ENCODE measurements at regions not wholly inside any gene's neighbourhood (a gene's known extent, or its start where the extent isn't known, plus 50 kb on each side); places are given as distances from the start of the nearest gene placed in this dataset.
"Not testable (repeated sequence)": the region's sequence is repeated elsewhere in the genome, so short reads cannot be mapped to it uniquely, and the experiment has no call there.

DNA sequence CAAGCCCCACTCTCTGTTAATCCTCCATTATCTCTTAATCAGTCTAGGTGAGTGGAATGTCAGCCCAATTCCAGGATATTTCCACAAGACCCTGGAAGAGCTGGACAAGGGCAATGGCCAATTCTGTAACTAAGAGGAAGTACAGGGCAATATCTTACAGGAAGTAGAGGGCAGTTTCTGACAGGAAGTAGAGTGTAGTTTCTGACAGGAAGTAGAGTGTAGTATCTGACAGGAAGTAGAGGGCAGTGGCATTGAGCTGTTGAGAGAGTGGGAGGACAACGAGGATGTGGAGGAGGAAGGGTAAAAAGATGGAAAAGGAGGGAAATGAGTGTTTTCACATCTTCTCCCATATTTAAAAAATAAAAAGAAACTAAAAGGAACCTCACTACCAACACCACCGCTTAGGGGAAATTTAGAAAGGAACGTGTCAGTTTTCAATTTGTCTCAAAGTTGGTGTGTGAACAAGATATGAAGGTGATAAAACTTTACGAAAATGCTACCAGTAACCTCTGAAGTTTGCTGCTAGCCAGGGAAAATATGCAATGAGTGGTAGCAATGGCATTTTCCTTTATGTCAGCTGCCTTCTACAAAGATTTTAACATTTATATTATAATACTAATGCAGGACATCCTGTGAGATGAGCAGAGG lies 430.9 kb upstream of the HNRNPA3 start:
- DNase-seq: no peak

DNA sequence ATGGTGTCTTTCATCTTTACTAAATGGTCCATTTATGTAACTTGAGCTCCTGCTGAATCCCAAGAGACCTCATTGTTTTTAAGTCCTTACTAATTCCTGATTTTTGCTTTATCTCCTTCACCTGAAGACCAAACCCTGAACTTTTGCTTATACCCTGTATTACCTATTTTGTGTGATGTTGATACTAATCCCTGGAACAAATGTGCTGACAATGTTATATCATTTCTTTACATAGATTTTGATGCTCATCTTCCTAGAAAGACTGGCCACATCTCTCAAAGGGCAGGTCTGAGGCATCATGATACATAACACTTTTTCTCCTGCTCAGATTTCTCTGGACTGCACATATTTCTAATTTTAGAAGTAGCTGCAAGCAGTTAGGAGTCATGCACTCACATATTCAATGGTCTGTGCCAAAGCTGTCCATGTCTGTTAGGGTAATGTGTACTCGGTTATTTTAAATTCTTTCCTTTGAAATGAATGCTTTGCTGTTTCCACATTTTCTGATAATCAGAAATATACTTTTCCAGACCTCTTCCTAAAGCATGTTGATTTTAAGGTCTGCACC lies 427.9 kb upstream of the HNRNPA3 start:
- DNase-seq: no peak

DNA sequence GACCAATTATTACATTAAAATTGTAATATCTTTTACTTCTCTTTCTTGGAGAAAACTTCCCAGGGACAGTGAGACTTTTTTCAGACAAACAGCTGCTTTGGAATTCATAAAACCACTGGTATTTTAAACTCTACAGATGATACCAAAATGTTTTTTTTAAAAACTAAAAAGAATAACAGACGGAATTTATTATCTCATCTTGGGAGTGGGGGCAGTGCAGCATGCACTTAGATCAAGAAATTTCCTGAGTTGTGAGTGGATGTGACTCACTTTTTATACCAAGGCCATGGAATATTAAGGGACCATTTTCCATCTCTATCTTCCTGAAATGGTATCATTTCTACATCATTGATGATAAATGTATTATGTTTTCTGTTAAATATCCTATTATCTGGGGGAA lies 422.8 kb upstream of the HNRNPA3 start:
- DNase-seq: no peak

DNA sequence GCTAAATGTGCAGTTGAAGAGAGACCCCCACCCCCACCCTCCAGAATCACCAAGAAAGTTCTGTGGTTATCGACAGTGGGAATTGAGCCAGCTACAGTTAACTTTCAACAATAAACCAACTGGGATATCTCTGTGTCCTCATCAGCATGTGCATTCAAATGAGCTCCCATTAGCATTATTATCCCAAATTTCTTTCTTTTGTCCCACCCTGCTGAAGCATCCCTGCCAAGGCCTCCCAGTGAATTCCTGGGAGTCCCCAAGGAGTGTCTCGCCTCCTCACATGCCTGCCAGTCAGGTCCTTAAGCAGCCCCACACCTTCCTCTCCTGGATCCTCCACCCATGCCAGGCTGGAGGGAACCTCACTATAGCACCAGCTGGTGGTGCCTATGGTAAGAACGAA lies 422.1 kb upstream of the HNRNPA3 start:
- DNase-seq: no peak

DNA sequence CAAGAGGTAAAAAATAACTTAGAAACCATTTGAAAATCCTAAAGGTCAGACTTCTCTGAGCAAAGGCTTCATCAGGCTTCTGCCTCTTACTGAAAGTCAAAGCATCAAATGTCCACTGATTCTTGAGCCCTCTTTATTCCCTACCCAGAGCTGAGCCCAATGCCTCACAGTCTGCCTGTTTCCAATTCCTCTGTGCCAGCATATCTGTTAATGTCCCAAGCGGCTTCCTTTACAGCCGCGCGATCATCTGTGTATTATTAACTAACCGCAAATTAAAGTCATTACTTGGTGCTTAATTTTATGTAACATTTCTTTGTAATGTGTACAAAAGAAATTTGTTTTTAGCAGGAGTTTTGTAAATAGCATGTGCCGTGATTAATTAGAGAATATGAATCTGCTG lies 418.8 kb upstream of the HNRNPA3 start:
- no peak for DNase-seq

DNA sequence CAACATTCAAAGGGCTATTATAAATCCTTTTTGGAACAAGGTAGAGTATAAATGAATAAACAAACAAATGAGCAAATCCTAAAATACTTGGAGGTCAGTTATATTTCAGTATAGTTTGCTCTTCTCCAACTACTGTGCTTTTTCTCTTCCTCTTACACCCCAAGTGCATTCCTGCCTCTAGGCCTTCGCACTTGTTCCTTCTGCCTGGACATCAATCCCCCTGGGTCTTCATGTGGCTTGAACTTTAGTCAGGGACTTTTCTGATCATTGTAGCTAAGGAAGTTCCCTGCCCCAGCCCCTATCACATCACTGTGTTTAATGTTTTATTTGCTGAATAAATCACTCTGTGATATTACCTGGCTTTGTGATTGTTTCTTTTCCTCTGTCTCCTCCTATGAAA lies 418.2 kb upstream of the HNRNPA3 start:
- no peak for DNase-seq

DNA sequence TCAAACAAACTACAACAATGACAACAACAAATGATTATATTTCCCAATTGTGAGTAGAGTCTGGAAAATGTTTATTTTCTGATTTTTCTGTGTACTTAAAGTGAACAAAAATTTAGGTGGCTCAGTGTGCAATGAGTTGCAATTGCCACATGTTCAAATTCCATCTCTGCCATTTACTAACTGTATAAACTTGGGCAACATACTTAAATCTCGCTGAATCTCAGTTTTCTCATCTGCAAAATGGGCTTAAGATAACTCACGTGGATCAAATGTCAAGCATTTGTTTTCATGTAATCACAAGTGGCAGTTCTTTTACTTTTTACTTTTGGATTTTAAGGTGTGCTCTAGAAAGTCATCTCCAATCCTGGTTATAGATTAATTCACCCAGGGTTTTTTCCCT lies 416.8 kb upstream of the HNRNPA3 start:
- no peak for DNase-seq

DNA sequence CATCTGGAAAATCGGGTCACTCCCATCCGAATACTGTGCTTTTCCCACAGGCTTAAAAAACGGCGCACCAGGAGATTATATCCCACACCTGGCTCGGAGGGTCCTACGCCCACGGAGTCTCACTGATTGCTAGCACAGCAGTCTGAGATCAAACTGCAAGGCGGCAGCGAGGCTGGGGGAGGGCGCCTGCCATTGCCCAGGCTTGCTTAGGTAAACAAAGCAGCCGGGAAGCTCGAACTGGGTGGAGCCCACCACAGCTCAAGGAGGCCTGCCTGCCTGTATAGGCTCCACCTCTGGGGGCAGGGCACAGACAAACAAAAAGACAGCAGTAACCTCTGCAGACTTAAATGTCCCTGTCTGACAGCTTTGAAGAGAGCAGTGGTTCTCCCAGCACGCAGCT lies 415.9 kb upstream of the HNRNPA3 start:
- DNase-seq: not testable (repeated sequence)

DNA sequence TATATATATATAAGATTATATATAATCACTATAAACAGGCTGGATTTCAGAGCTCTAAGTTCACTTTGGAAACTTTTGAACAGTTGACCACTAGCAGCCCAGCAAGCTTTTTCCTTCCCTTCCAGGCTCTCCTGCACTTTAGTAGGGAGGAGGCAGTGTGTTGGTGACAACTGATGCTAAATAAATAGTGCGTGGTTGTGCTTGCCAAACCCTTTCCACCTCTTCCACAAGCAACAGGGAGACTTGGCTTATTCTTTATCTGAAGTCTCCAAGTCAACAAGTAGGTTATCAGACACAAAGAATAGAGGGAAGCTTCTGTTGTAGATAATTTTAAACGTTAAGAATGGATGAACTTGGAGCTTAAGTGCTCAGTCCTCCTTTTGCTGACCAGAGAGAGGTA lies 408.2 kb upstream of the HNRNPA3 start:
- DNase-seq: no peak

DNA sequence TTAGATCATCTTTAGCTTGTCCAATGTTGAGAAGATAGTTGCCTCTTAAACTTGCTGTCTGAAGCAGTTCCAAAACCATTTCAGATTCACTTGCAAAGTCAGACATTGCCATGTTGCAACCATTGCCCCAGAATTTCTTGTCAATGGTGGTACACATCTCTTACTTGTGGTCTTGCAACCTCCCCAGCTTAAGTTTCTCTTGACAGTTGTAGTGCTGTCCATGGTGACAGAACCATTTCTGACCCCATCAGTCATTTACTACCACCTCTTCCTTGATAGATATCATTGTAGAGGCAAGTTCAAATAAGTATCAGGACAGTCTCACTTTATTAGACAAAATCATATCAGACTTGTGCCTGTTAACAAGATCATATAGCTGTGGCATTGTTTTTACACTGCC lies 407.2 kb upstream of the HNRNPA3 start:
- no peak for DNase-seq

DNA sequence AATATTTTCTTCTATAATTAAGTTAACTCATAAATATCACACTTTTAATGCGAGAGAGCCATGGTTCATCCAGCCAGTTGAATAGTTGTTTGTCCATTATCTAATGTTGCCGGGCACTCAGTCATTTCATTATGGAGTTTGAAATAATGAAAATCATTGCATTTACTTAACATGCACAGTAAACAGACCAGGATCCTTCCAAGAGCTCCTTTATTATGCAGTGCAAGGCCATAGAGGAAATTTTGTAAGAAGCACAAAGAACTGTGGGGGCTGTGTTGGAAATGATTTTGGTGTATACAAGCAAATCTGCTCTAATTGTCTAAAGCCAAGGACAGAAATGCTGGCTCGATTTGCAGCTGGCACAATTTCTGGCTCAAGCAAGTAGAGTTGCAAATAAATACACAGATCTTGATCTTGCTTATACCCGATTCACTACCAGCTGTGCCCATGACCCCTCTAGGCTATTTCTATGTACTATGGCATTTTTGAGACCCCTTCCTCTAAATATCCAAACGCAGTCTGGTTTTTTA lies 400.3 kb upstream of the HNRNPA3 start:
- no peak for DNase-seq

DNA sequence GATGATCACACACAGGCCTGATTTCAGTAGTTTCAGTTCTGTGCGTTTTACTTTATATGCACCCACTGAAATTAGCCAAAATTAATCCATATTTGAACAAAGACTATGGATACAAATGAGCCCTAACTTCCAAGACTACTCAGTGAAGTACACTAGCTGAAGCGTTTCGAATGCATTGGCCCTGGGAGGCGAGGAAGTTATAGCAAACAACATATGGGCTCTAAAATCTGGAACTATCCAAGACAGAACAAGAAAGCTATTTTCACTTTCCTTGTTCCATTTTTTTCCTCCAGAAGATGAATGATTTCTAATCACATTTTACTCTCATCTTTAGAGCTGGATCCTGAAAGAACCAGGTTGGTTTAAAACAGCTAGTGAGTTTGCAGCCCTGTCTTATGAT lies 399.4 kb upstream of the HNRNPA3 start:
- DNase-seq: no peak

DNA sequence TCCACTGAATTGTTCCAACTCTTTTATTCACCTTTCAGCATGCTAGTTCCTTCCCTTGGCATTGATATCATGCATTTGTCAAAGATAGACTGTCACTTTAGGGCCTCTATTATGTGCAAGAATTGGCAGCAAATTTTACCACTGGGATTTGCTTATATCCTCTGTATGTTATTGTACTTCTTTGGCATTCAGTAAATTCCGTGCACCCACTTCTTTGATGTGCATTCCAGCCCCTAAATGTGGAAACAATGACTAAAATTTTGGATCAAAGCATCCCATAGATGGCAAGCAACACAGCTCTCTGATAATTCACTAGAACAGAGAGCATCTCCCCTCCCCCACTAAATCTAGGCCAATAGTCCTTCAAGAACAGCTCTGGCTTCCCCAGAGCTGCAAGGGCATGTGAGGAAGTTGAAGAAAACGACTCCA lies 399.0 kb upstream of the HNRNPA3 start:
- DNase-seq: no peak

DNA sequence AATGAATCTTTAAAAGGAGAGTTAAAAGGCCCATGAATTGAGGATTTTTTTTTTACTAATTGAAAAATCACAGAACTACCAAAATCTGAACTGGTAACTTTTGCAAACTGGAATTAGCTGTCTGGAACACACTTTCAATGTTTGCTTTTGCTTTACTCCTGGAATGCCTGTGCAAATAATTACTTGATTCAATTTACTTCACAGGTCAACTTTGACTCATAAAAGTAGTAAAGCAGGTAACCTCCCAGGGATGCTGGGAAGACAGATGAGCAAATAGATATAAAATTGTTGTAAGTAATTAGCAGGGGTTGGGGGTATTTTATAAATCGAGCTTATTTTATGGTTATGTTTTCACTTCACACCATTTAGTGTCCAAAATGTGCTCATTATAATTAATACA lies 398.3 kb upstream of the HNRNPA3 start:
- DNase-seq: no peak

DNA sequence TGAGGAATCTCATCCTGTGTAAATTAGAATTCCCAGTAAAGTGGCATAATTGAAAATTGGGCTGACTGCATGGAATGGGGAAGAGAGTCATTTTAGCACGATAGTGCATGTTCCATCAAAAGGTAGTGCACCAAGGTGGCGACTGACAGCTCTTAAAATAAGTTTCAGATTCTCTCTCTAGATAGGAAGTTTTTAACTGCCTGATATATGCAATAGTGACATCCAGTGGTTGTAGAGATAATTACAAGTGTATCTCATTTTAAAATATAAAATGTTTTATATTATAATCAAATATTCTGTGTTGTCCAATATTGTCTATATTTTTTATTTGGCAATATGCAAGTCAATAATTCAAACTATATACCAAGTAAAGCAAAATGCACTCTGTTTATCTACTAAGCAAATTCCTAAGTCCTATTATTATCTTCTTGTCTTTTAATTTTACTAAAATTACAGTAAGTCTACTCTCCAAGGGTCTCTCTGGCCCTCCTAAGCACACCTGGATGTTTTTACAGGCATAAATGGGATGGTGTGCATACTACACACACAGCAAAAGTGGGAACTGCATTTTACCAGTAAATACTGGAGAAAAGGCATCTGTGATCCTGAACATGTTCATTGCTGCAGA lies 397.7 kb upstream of the HNRNPA3 start:
- DNase-seq: peak; percentile 37

DNA sequence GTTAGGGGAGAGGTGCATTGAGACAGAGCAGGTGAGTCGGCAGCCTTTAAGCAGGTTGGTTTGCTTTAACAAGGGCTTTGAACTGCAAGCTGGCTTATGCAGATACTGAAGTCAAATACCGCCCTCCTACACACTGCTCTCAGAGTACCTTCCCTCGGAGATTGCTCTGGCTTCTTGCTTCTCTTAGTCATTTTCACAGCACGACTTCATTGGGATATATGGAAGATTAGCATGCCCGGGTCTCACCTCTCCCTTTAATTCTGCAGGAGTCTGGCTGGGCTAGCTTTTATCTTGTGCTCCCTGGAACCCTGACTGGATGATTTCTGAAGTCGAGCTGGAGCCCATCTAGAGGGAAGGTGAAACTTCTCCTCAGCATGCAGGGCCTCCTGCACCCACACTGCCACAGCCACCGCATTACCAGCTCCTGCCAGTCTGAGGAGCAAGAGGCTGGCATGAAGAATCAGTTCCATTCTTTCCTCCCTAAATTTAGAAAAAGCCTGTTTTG lies 395.5 kb upstream of the HNRNPA3 start:
- no peak for DNase-seq

DNA sequence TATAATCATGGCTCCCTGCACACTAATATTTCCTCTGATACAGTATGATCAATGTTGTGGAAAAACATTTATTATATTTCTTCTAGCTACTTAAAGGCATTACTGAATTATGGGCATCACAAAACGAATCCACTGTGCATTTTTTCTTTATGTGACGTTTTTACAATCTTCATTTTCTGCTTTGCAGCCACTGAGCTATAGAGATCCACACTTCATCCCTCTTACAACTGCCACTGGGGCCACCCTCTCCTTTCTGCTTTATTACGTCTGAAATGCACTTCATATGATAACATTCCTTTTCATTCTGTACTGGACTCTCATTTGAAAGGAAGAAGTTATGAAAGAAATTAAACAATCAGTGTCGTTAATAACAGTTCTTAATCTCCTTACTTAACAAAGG lies 394.5 kb upstream of the HNRNPA3 start:
- no peak for DNase-seq

DNA sequence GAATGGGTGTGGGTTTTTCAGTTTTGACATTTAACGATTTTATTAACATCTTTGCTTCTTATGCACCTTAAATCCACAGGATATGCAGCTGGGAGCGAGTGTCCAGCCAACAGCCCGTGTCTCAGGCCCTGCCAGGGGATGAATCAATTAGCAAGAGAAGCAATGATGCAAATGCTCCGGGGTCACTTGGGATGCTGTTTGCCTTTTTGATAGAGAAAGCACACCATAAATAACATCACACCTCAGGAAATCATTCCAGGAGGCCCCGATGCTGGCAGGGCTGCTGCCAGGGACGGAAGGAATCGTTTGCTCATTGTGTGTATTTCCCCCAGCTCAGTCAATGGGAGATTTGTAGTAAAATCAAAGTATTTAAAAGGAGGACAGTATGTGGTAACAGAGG lies 394.0 kb upstream of the HNRNPA3 start:
- DNase-seq: no peak

DNA sequence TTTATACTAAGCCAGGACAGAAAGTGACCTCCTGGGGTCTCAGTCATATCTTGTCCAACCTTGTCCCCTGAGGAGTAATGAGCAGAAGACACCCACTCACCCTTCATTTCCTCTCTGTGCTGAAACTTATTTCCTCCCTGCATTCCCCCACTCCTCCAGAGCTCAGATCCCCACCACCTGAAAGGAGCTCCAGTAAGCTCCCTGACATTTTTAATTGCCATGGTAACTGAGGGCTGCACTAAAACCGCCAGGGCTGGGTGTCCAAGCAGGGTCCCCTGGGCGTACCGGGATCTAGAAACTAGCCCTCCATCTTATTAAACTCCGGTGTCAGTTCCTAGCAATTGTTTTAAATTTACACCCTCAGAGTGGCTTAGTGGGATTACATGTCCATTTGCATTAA lies 393.3 kb upstream of the HNRNPA3 start:
- no peak for DNase-seq

DNA sequence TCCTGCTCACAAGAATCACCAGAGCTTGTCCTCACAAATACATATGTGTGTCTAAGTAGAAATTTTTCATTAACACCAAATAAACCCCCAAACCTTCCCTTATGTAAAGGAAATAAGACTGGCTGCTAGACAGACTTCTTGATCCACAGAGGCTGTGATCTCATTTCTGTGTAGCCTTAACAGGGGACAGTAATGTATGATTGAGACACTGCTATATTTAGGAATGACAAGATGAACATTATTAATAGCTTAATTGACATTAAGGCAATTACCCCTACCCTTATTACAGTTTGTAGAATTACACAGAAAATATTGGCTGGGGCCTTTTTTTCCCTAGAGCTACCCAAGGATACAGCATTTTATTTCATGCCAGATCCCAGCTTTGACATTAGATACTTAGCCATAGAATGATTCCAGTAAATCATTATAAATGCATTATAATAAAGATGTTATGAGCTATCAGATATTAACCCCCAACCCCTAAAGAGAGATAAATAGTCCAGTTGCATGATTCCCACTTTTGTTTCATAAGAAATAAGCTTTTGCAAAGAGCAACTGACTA lies 392.1 kb upstream of the HNRNPA3 start:
- no peak for DNase-seq

DNA sequence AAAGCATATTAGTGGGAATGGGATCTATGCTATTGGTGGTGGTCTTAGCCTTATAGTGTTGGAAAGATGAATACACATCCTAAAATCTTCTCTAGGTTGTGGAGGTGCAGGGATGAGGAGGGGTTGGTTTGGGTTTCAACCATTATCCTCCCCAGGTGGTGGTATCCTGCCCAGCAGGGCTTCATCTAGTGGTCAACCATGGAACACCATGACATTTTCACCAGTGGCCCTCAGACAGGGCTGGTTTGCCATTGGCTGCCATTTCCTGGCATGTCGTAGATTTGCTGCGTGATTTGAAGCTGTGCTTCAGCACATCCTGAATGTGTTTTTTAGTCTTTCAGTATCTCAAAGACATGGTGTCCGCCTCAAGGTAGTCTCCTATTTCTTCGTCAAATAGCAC lies 391.2 kb upstream of the HNRNPA3 start:
- no peak for DNase-seq

DNA sequence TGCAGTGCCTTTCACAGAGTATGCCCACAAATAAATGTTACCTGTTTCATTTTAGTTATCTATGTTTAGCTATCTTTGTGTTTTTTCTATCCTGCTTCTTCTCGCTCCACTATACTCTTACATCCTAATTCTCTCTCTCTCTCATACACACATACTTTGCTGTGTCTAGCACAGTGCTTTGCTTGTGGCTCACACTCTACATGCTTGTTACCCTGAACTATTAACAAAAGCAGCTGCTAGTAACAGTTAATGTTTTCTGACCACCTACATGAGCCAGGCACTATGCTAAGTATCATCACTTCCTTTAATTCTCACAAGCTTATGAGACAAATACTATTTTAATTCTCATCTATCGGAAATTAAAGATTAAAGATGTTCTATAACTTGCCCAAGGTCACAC lies 390.5 kb upstream of the HNRNPA3 start:
- no peak for DNase-seq

DNA sequence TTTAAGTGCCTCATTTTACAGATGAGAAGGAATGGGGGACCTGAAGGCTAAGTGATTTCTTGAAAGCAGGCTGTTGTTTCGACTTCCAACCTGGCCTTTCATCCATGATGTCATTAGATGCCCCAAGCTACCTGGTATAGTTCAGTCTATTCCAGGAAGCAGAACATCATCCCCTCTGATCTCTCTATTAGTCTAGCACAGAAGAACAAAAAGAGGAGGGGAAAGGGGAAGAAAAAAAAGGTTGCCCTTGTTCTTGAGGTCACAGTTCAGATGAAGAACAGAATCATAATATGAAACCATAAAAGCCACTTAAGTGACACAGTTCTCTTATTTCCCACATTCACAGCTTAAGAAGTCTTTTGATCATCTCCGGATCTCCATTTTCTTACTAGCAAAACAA lies 386.2 kb upstream of the HNRNPA3 start:
- peak; percentile 49 for DNase-seq

Data from CD4-positive, alpha-beta T cell treated with Interleukin-4 for 4 hours (primary cell).